ENCODE measurements at regions not wholly inside any gene's neighbourhood (a gene's known extent, or its start where the extent isn't known, plus 50 kb on each side); places are given as distances from the start of the nearest gene placed in this dataset.

DNA sequence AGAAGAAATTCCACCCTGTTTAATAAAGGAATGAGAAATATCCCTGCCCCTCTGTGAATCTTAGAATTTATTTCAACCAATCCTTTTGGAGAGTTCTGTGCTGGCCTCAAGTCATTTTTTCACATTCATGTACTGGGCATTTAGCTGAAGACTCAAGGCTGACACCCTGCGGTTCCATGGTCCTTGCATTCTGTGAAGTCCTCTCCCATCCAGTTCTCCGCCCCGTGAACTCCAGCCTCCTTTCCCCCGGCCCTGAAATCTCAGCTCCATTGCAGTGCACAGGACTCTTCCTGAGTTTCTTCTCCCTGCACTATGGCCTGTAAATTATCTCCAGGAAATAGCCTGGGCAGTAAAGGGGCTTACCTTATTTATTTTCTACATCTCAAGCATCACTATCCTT is 183.0 kb upstream of the KCND2 start:
- Histone ChIP-seq H3K9ac (ENCODE audit: low read depth, low read length) (no peak overlapping the region), H3K27me3 (ENCODE audit: control insufficient read depth, insufficient read depth, low read length) (no peaks in the 10 kb centered on the region), H3K36me3 (ENCODE audit: insufficient read depth, low read length) (no peaks in the 10 kb centered on the region), H3K4me3 (ENCODE audit: low read length) (no peak overlapping the region), H3K4me2 (ENCODE audit: low read length) (no peak overlapping the region), H3K4me1 (ENCODE audit: control insufficient read depth, insufficient read depth, low read length) (no peaks in the 10 kb centered on the region), H3K9me3 (replicated peaks; ENCODE audit: low read length) (no peaks in the 10 kb centered on the region)

DNA sequence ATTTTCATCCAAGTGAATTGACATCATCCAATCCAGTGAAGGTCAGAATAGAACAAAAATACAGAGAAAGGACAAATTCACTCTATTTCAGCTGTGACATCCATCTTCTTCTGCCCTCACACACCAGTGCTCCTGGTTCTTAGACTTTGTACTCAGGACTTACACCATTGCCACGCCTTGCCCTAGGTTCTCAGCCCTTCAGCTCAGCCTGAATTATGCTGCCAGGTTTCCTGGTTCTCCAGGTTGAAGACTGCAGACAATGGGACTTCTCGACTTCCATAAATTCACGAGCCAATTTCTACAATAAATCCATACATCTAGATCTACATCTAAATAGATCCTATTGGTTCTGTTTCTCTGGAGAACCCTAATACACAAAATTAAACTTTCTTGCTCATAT is 181.2 kb upstream of the KCND2 start:
- H3K36me3 ChIP-seq (ENCODE audit: insufficient read depth, low read length): no peaks in the 10 kb centered on the region
- H3K4me3 ChIP-seq (ENCODE audit: low read length): no peak overlapping the region
- no peak overlapping the region for H3K9ac ChIP-seq (ENCODE audit: low read depth, low read length)
- no peak overlapping the region for H3K4me2 ChIP-seq (ENCODE audit: low read length)
- H3K27me3 ChIP-seq (ENCODE audit: control insufficient read depth, insufficient read depth, low read length): no peaks in the 10 kb centered on the region
- H3K4me1 ChIP-seq (ENCODE audit: control insufficient read depth, insufficient read depth, low read length): no peaks in the 10 kb centered on the region
- no peaks in the 10 kb centered on the region for H3K9me3 ChIP-seq (replicated peaks; ENCODE audit: low read length)

DNA sequence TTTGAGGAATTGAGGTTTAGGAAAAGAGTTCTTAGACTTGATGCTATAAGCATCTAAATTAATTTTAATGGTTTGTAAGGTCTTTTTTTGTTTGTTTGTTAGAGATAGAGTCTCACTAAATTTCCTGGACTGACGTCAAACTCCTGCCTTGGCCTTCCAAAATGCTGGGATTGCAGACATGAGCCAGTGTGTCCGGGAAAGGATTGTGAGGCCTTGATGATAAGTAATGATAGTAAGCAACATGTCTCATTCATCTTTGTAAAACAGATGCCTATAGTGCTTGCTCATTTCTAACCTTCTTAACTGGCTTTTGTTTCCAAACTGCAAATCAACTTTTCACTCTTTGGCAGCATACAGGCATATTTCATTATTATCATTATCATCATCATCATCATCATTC is 176.0 kb upstream of the KCND2 start:
- no peaks in the 10 kb centered on the region for H3K9me3 ChIP-seq (replicated peaks; ENCODE audit: low read length)
- H3K4me3 ChIP-seq (ENCODE audit: low read length): no peak overlapping the region
- H3K36me3 ChIP-seq (ENCODE audit: insufficient read depth, low read length): no peaks in the 10 kb centered on the region
- no peaks in the 10 kb centered on the region for H3K4me1 ChIP-seq (ENCODE audit: control insufficient read depth, insufficient read depth, low read length)
- no peak overlapping the region for H3K9ac ChIP-seq (ENCODE audit: low read depth, low read length)
- no peak overlapping the region for H3K4me2 ChIP-seq (ENCODE audit: low read length)
- no peaks in the 10 kb centered on the region for H3K27me3 ChIP-seq (ENCODE audit: control insufficient read depth, insufficient read depth, low read length)

DNA sequence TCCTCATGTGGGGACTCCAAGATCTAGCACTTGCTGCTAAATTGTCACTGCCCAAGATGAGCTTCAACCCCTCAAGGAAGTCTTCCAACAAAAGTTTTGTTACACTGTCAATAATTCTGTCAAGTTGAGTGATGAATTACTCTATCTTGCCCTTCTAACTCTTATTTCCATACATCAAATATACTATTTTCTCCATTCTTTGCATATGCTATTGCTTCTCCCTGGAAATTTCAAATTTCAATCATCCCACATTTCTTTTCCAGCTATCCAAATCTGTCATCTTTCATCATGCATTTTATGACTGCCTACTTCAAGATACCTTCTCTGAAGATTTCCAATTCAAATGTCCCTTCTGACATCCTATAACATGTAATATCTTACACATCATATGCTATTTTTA is 175.2 kb upstream of the KCND2 start:
- Histone ChIP-seq H3K36me3 (ENCODE audit: insufficient read depth, low read length) (no peaks in the 10 kb centered on the region), H3K9ac (ENCODE audit: low read depth, low read length) (no peak overlapping the region), H3K27me3 (ENCODE audit: control insufficient read depth, insufficient read depth, low read length) (no peaks in the 10 kb centered on the region), H3K4me3 (ENCODE audit: low read length) (no peak overlapping the region), H3K9me3 (replicated peaks; ENCODE audit: low read length) (no peaks in the 10 kb centered on the region), H3K4me1 (ENCODE audit: control insufficient read depth, insufficient read depth, low read length) (no peaks in the 10 kb centered on the region), H3K4me2 (ENCODE audit: low read length) (no peak overlapping the region)

DNA sequence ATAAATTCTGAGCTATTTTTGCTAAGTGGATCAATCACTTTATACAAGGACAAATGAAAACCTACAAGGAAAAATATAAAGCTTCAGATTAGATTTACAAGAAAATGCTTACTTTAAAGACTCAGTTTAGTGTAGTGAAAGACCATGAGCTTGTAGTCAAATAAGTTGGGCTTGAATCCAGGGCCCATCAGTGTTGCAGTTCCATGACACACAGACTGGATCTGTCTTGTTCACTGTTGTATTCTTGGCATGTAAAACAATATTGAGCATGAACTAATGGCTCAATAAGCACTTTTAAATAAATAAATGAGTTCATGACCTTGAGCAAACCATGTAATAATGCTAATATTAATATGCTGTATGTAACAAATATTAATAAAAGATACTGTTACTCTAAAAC is 164.6 kb upstream of the KCND2 start:
- H3K27me3 ChIP-seq (ENCODE audit: control insufficient read depth, insufficient read depth, low read length): no peaks in the 10 kb centered on the region

DNA sequence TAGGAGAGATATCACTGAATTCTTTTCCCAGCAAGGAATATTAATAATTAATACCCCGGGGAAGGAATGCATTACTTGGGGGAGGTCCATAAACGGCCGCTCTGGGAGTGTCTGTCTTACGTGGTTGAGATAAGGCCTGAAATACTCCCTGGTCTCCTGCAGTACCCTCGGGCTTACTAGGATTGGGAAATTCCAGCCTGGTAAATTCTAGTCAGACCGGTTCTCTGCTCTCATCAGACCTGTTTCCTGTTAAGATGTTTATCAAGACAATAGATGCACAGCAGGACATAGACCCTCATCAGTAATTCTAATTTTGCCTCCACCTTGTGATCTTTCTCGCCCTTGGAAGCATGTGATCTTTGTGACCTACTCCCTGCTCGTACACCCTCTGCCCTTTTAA is 162.8 kb upstream of the KCND2 start:
- H3K4me2 ChIP-seq (ENCODE audit: low read length): no peak overlapping the region
- H3K9ac ChIP-seq (ENCODE audit: low read depth, low read length): no peak overlapping the region
- H3K4me1 ChIP-seq (ENCODE audit: control insufficient read depth, insufficient read depth, low read length): no peaks in the 10 kb centered on the region
- no peaks in the 10 kb centered on the region for H3K36me3 ChIP-seq (ENCODE audit: insufficient read depth, low read length)
- H3K9me3 ChIP-seq (replicated peaks; ENCODE audit: low read length): no peaks in the 10 kb centered on the region
- no peaks in the 10 kb centered on the region for H3K27me3 ChIP-seq (ENCODE audit: control insufficient read depth, insufficient read depth, low read length)
- H3K4me3 ChIP-seq (ENCODE audit: low read length): no peak overlapping the region

More for the DNA sequence above, 164.6 kb upstream of the KCND2 start:
- Histone ChIP-seq H3K4me1 (ENCODE audit: control insufficient read depth, insufficient read depth, low read length) (no peaks in the 10 kb centered on the region), H3K36me3 (ENCODE audit: insufficient read depth, low read length) (no peaks in the 10 kb centered on the region), H3K4me3 (ENCODE audit: low read length) (no peak overlapping the region), H3K9ac (ENCODE audit: low read depth, low read length) (no peak overlapping the region), H3K4me2 (ENCODE audit: low read length) (no peak overlapping the region), H3K9me3 (replicated peaks; ENCODE audit: low read length) (no peaks in the 10 kb centered on the region)

DNA sequence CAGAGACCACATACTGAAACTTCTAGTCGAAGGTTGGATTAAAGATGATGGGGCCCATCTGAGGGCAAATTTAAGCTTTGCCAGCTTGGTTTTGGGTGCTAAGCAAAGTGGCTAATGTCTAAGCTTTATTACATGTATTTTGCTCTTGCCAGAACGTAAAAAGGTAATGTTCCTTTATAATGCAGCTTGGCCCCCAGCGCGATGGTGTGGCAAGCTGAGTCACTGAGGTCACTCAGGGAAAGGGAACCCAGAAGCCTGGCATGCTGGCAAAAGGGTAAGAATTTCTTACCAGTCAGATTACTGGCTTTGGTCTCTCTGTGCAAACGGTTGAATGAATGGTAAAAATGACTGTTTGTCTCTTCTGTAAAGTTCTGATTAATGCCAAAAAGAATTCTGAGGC is 158.3 kb upstream of the KCND2 start:
- no peaks in the 10 kb centered on the region for H3K27me3 ChIP-seq (ENCODE audit: control insufficient read depth, insufficient read depth, low read length)
- H3K9me3 ChIP-seq (replicated peaks; ENCODE audit: low read length): peaks cover 3% of the 10 kb centered on the region
- H3K4me2 ChIP-seq (ENCODE audit: low read length): no peak overlapping the region
- no peaks in the 10 kb centered on the region for H3K36me3 ChIP-seq (ENCODE audit: insufficient read depth, low read length)
- H3K4me1 ChIP-seq (ENCODE audit: control insufficient read depth, insufficient read depth, low read length): no peaks in the 10 kb centered on the region
- H3K4me3 ChIP-seq (ENCODE audit: low read length): no peak overlapping the region
- H3K9ac ChIP-seq (ENCODE audit: low read depth, low read length): no peak overlapping the region

DNA sequence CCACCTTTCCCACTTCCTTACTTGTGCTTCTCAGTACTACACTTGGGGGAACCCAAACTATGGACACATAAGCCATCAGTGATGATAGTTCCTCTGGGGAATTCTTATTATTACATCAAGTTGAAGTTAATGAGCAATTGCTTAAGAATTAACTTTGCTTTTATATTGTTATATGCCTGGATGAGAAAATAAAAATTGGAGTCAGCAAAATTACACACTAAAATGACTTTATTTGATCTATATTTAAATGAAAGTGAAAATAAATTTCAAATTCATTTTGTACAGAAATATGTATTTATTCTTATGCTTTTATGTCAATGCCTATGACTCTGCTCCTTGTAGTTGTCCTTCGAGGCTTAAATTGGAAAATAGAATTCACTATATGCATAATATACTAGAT is 149.4 kb upstream of the KCND2 start:
- no peak overlapping the region for H3K9ac ChIP-seq (ENCODE audit: low read depth, low read length)
- H3K27me3 ChIP-seq (ENCODE audit: control insufficient read depth, insufficient read depth, low read length): no peaks in the 10 kb centered on the region
- no peaks in the 10 kb centered on the region for H3K4me1 ChIP-seq (ENCODE audit: control insufficient read depth, insufficient read depth, low read length)
- no peak overlapping the region for H3K4me2 ChIP-seq (ENCODE audit: low read length)
- no peaks in the 10 kb centered on the region for H3K9me3 ChIP-seq (replicated peaks; ENCODE audit: low read length)
- no peak overlapping the region for H3K4me3 ChIP-seq (ENCODE audit: low read length)
- H3K36me3 ChIP-seq (ENCODE audit: insufficient read depth, low read length): no peaks in the 10 kb centered on the region

DNA sequence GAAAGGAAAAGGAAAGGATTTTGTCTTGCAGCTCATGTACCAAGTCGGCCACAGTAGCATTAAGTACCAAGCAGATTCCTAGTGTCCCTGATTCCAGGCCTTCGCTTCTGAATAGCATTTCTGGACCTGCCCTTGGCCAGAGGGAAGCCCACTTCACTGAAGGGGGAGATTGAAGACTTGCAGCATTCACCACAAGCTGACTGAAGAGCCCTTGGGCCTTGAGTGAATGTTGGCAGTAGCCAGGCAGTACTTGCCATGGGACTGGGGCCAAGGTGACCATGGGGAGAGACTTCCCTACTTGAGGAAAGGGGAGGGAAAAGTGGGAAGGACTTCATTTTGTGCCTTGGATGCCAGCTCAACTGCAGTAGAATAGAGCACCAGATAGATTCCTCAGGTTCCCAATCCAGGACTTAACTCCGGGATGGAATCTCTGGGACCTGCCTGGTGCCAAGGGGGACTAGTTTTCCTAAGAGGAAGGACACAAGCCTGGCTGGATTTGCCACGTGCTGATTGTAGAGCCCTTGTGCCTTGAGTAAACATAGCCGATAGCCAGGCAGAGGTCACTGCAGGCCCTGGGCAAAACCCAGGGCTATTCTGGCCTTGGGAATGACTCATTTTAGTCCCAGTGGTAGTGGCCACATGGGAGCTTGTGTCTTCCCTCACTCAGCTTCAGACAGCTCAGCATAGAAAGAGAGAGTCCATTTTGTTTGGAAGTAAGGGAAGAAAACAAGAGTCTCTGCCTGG is 141.7 kb upstream of the KCND2 start:
- H3K4me2 ChIP-seq (ENCODE audit: low read length): no peak overlapping the region
- H3K9ac ChIP-seq (ENCODE audit: low read depth, low read length): no peak overlapping the region
- H3K4me1 ChIP-seq (ENCODE audit: control insufficient read depth, insufficient read depth, low read length): no peaks in the 10 kb centered on the region
- no peaks in the 10 kb centered on the region for H3K27me3 ChIP-seq (ENCODE audit: control insufficient read depth, insufficient read depth, low read length)
- H3K9me3 ChIP-seq (replicated peaks; ENCODE audit: low read length): no peaks in the 10 kb centered on the region
- H3K4me3 ChIP-seq (ENCODE audit: low read length): no peak overlapping the region
- no peaks in the 10 kb centered on the region for H3K36me3 ChIP-seq (ENCODE audit: insufficient read depth, low read length)

DNA sequence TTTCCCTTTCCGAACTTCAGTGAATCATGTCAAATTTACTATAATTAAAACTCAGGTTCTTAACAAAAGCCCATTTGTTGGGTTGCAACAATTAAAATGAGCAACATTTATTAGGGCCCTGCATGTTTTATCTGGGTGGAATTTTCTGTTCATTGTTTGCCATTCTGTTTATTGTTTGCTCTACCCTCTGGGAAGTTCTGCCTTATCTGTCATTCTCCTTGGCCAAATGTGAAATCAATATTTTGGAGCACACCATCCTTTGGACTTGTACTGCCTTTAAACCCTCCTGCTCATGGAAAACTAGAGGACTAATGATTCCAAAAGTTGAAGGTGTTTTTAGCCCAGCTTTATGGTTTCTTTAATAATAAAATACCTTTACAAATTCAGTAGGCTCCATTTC is 134.5 kb upstream of the KCND2 start:
- H3K9ac ChIP-seq (ENCODE audit: low read depth, low read length): no peak overlapping the region
- H3K4me2 ChIP-seq (ENCODE audit: low read length): no peak overlapping the region
- no peaks in the 10 kb centered on the region for H3K36me3 ChIP-seq (ENCODE audit: insufficient read depth, low read length)
- H3K9me3 ChIP-seq (replicated peaks; ENCODE audit: low read length): no peaks in the 10 kb centered on the region
- no peaks in the 10 kb centered on the region for H3K4me1 ChIP-seq (ENCODE audit: control insufficient read depth, insufficient read depth, low read length)
- no peaks in the 10 kb centered on the region for H3K27me3 ChIP-seq (ENCODE audit: control insufficient read depth, insufficient read depth, low read length)
- no peak overlapping the region for H3K4me3 ChIP-seq (ENCODE audit: low read length)

DNA sequence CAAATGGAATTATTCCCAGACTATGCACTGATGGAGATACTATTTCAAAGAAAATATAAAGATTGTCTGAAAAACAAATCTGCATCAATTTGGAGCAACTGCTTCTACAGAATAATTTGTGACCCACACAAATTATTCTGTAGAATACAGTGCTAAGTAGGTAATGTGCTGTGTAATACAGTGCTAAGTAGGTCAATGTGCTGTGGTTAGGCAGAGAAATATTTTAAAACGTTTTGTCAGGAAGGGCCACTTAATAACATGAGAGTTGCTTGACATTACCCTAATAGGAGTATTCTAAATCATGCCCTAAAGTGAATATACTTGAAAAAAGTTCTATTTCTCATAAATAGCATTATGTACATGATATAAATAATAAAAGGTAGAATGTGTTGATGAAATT is 116.5 kb upstream of the KCND2 start:
- Histone ChIP-seq H3K4me1 (ENCODE audit: control insufficient read depth, insufficient read depth, low read length) (no peaks in the 10 kb centered on the region), H3K27me3 (ENCODE audit: control insufficient read depth, insufficient read depth, low read length) (no peaks in the 10 kb centered on the region), H3K9me3 (replicated peaks; ENCODE audit: low read length) (no peaks in the 10 kb centered on the region), H3K4me2 (ENCODE audit: low read length) (no peak overlapping the region), H3K4me3 (ENCODE audit: low read length) (no peak overlapping the region), H3K9ac (ENCODE audit: low read depth, low read length) (no peak overlapping the region), H3K36me3 (ENCODE audit: insufficient read depth, low read length) (no peaks in the 10 kb centered on the region)

DNA sequence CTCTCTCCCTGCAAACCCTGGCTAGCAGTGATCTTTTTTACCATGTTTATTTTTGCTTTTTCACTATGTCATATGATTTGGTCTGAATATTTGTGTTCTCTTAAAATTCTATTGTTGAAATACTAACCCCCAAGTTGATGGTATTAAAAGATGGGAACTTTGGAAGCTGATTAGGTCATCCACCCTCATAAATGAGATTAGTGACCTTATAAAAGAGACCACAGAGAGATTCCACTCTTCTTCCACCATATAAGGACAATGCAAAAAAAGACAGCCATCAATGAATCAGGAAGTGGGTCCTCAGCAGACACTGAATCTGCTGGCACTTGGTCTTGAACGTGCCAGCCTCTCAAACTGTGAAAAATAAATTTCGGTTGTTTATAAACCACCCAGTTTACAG is 112.8 kb upstream of the KCND2 start:
- Histone ChIP-seq H3K9me3 (replicated peaks; ENCODE audit: low read length) (no peaks in the 10 kb centered on the region), H3K4me2 (ENCODE audit: low read length) (no peak overlapping the region), H3K4me3 (ENCODE audit: low read length) (no peak overlapping the region), H3K27me3 (ENCODE audit: control insufficient read depth, insufficient read depth, low read length) (no peaks in the 10 kb centered on the region), H3K36me3 (ENCODE audit: insufficient read depth, low read length) (no peaks in the 10 kb centered on the region), H3K4me1 (ENCODE audit: control insufficient read depth, insufficient read depth, low read length) (no peaks in the 10 kb centered on the region), H3K9ac (ENCODE audit: low read depth, low read length) (no peak overlapping the region)
